Chondrocyte (in vitro differentiated cells): ENCODE measurements at regions not wholly inside any gene's neighbourhood (a gene's known extent, or its start where the extent isn't known, plus 50 kb on each side); places are given as distances from the start of the nearest gene placed in this dataset.
A peak's percentile ranks its signal among the peaks of the same experiment; 100 is the strongest.

Experiments
- DNase-seq: peaks from one replicate; pipeline ENCODE4 v3.0.0; 2021; ENCODE audit warnings: mixed read lengths, low spot score
- H3K27ac Mint-ChIP-seq: one replicate; pipeline ENCODE4 v1.8.0; 2021; ENCODE audit warnings: mild to moderate bottlenecking, moderate library complexity, mixed read lengths; ENCODE audit not compliant: unreplicated experiment
- H3K27me3 Mint-ChIP-seq: 2 replicates; pipeline ENCODE4 v1.8.0; 2021; ENCODE audit warnings: low read depth, mixed read lengths
- H3K36me3 Mint-ChIP-seq: 2 replicates; pipeline ENCODE4 v1.8.0; 2021; ENCODE audit warnings: low read depth, mixed read lengths
- H3K4me1 Mint-ChIP-seq: 2 replicates; pipeline ENCODE4 v1.8.0; 2021; ENCODE audit warnings: low read depth, mild to moderate bottlenecking, mixed read lengths
- H3K4me3 Mint-ChIP-seq: one replicate; pipeline ENCODE4 v1.8.0; 2021; ENCODE audit warnings: mild to moderate bottlenecking, moderate library complexity, mixed read lengths; ENCODE audit not compliant: unreplicated experiment
- H3K9me3 Mint-ChIP-seq: 2 replicates; pipeline ENCODE4 v1.8.0; 2021; ENCODE audit warnings: low read depth, mixed read lengths
- TF ChIP-seq, protein P1 (sequence below): fragments of 200-600 bp; sonication (generic); IDR thresholded peaks from 2 replicates; pipeline ENCODE4 v1.5.0; 2021; ENCODE audit warnings: antibody characterized with exemption, mild to moderate bottlenecking, moderate library complexity

DNA sequence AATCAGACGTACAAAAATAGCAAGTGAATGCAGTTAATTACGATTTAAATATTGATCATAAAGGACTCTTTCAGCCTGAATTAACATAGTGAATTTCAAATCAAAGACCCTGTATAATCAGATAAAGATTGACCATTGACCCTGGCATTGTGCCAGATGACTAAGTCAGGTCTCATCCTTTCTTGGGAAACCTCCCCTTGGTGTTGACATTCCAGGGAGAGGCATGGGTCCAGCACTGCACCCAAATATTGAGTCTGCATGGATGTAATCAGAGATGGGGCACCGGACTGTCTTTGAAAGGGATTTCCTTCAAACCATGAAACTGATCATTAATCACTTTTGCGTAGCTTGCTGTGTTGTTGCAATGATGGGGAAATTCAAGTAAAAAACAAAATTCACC is 1138.2 kb downstream of the BCL11B start:
- Mint-ChIP-seq H3K9me3 (no peaks in the 10 kb centered on the region), H3K27ac (no peak overlapping the region), H3K4me1 (peaks cover 3% of the 10 kb centered on the region), H3K4me3 (no peak overlapping the region), H3K27me3 (peaks cover 13% of the 10 kb centered on the region), H3K36me3 (no peaks in the 10 kb centered on the region)
- TF ChIP-seq, protein P1, sequence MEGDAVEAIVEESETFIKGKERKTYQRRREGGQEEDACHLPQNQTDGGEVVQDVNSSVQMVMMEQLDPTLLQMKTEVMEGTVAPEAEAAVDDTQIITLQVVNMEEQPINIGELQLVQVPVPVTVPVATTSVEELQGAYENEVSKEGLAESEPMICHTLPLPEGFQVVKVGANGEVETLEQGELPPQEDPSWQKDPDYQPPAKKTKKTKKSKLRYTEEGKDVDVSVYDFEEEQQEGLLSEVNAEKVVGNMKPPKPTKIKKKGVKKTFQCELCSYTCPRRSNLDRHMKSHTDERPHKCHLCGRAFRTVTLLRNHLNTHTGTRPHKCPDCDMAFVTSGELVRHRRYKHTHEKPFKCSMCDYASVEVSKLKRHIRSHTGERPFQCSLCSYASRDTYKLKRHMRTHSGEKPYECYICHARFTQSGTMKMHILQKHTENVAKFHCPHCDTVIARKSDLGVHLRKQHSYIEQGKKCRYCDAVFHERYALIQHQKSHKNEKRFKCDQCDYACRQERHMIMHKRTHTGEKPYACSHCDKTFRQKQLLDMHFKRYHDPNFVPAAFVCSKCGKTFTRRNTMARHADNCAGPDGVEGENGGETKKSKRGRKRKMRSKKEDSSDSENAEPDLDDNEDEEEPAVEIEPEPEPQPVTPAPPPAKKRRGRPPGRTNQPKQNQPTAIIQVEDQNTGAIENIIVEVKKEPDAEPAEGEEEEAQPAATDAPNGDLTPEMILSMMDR = no peak
- DNase-seq = no peak

DNA sequence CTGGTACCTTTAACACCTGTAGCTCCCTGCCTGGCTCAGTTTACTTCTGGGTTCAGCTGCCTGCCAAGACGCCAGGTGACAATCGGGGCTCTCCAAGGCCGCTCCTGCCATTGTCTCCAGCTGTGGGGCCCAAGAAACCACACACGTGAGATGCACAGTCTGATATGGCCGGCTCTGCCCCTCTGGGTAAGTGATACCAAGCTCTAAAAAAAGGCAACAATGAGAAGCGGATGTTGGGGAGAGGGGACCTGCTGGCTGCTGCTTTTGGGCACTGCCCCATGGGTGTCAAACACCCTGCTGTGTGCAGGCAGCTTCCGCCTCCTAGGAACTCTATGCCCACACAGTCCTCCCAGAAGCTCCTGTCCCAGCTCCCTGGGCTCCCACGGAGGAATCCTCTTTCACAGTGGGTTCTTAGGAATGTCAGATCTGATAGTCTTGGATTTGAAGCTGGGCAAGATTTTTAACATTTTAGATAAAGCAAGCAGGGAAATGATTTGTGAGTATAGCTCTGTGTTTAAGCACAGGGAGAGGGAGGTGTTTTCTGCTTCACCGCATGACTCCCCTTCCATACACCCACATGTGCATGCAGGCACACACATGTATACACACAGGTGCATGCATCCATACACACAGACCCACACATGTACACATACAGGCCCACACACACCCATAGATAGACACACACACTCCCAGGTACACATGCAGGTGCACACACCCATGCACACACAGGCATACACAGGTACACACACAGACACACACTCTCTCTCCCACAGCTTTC is 1135.8 kb downstream of the BCL11B start:
- H3K36me3 Mint-ChIP-seq = no peaks in the 10 kb centered on the region
- H3K27ac Mint-ChIP-seq = no peak overlapping the region
- no peak overlapping the region for H3K4me3 Mint-ChIP-seq
- TF ChIP-seq, protein P1 = no peak
- H3K27me3 Mint-ChIP-seq = peaks cover 17% of the 10 kb centered on the region
- no peak for DNase-seq
- H3K9me3 Mint-ChIP-seq = no peaks in the 10 kb centered on the region
- H3K4me1 Mint-ChIP-seq = no peaks in the 10 kb centered on the region

- H3K27me3 Mint-ChIP-seq = peaks cover 19% of the 10 kb centered on the region
- DNase-seq = no peak
- H3K4me3 Mint-ChIP-seq = no peak overlapping the region
- no peaks in the 10 kb centered on the region for H3K9me3 Mint-ChIP-seq
- no peaks in the 10 kb centered on the region for H3K36me3 Mint-ChIP-seq
- no peaks in the 10 kb centered on the region for H3K4me1 Mint-ChIP-seq
- TF ChIP-seq, protein P1 = no peak
- no peak overlapping the region for H3K27ac Mint-ChIP-seq
These were observed 1134.6 kb downstream of the BCL11B start for GRCh38 chr14:98137131-98138025.

DNA sequence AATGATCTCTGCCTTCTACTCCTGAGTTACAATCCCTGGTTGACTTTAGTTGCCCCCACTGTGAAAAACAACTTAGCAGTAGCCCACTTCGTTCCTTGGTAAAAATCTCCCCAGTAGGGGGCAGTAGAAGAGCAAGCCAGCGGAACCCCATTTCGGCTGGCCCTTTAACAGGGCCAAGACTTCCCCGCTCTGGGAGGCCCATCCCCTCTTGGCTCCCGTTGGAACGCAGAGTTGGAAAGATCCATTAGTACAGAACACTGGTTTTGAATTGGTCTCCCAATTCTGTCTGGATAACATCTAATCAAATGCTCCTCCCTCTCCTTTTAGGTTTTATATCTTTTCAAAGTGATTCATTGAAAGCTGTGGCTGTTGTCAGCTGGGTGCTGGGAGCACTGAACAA is 1133.3 kb downstream of the BCL11B start:
- H3K27ac Mint-ChIP-seq = no peak overlapping the region
- no peak overlapping the region for H3K4me3 Mint-ChIP-seq
- H3K9me3 Mint-ChIP-seq = no peaks in the 10 kb centered on the region
- H3K36me3 Mint-ChIP-seq = no peaks in the 10 kb centered on the region
- no peaks in the 10 kb centered on the region for H3K4me1 Mint-ChIP-seq
- TF ChIP-seq, protein P1 = peak; percentile 73
- H3K27me3 Mint-ChIP-seq = peaks cover 19% of the 10 kb centered on the region
- DNase-seq = no peak

GRCh38 chr14:98140862-98141530 is 1131.0 kb downstream of the BCL11B start:
- Mint-ChIP-seq H3K4me3 (no peak overlapping the region), H3K27ac (no peak overlapping the region), H3K36me3 (no peaks in the 10 kb centered on the region), H3K27me3 (peaks cover 13% of the 10 kb centered on the region), H3K9me3 (peaks cover 2% of the 10 kb centered on the region), H3K4me1 (peaks cover 10% of the 10 kb centered on the region)
- no peak for DNase-seq
- TF ChIP-seq, protein P1 = no peak
